ENCODE measurements at regions not wholly inside any gene's neighbourhood (a gene's known extent, or its start where the extent isn't known, plus 50 kb on each side); places are given as distances from the start of the nearest gene placed in this dataset.

- DNase-seq = no peak
Measured at GRCh38 chr6:120211955-120212792, 862.6 kb upstream of the MAN1A1 start.

GRCh38 chr6:120202878-120203277 lies 853.3 kb upstream of the MAN1A1 start:
- DNase-seq = no peak

- DNase-seq = no peak
Measured at GRCh38 chr6:120200853-120201252, 851.3 kb upstream of the MAN1A1 start.

- peak; percentile 74 for DNase-seq
Measured at GRCh38 chr6:120198033-120198432, 848.5 kb upstream of the MAN1A1 start.

GRCh38 chr6:120186080-120186479 lies 836.5 kb upstream of the MAN1A1 start:
- no peak for DNase-seq

- no peak for DNase-seq
Measured at GRCh38 chr6:120173250-120173649, 823.7 kb upstream of the MAN1A1 start.

- no peak for DNase-seq
Measured at GRCh38 chr6:120164531-120164930, 815.0 kb upstream of the MAN1A1 start.

GRCh38 chr6:120157873-120158272 lies 808.3 kb upstream of the MAN1A1 start:
- no peak for DNase-seq

GRCh38 chr6:120147071-120147871 lies 797.7 kb upstream of the MAN1A1 start:
- no peak for DNase-seq

- no peak for DNase-seq
Measured at GRCh38 chr6:120141601-120142000, 792.0 kb upstream of the MAN1A1 start.

- no peak for DNase-seq
Measured at GRCh38 chr6:120137492-120137891, 787.9 kb upstream of the MAN1A1 start.

- DNase-seq = no peak
Measured at GRCh38 chr6:120129228-120129627, 779.7 kb upstream of the MAN1A1 start.

GRCh38 chr6:120122401-120122800 lies 772.8 kb upstream of the MAN1A1 start:
- no peak for DNase-seq

GRCh38 chr6:120116343-120116742 lies 766.8 kb upstream of the MAN1A1 start:
- no peak for DNase-seq

GRCh38 chr6:120112980-120113379 lies 763.4 kb upstream of the MAN1A1 start:
- no peak for DNase-seq

- no peak for DNase-seq
Measured at GRCh38 chr6:120111001-120111400, 761.4 kb upstream of the MAN1A1 start.

- no peak for DNase-seq
Measured at GRCh38 chr6:120108061-120108795, 758.7 kb upstream of the MAN1A1 start.

GRCh38 chr6:120103618-120104017 lies 754.1 kb upstream of the MAN1A1 start:
- no peak for DNase-seq

GRCh38 chr6:120096696-120097260 lies 747.2 kb upstream of the MAN1A1 start:
- no peak for DNase-seq

- DNase-seq = no peak
Measured at GRCh38 chr6:120083186-120083585, 733.6 kb upstream of the MAN1A1 start.

GRCh38 chr6:120077489-120077888 lies 727.9 kb upstream of the MAN1A1 start:
- DNase-seq = no peak

GRCh38 chr6:120058410-120058809 lies 708.8 kb upstream of the MAN1A1 start:
- no peak for DNase-seq

GRCh38 chr6:120056085-120056484 lies 706.5 kb upstream of the MAN1A1 start:
- DNase-seq = no peak

Measured in fibroblast of skin of back (primary cell).